ENCODE measurements at regions not wholly inside any gene's neighbourhood (a gene's known extent, or its start where the extent isn't known, plus 50 kb on each side); places are given as distances from the start of the nearest gene placed in this dataset.

DNA sequence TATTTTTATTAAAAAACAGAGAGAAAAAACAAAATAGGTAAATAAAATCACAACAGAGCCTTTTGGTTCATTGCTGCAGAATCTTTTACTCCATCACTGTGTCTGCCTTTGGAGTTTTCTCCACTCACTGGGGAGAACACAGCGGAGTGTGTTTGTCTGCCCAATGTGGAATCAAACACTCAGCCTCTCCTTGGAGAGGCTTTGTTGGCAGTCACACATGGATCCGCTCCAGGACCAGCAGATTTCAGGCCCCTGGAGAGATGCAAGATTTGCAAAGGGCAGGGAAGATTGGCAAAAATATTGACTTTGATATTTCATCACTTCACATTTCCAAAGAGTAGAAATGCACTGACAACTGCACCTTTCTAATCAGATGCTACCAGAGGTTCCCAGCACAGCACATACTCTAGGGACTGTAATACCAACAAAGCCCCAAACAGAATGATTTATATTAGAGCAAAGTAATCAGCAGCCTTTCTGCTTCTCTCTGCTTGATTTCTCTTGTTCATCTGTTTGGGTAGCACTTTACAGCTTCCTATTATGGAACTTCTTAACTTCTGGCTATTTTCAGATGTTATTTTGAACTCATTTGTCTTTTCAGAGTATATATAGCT lies 1898.8 kb upstream of the PIK3C3 start:
- in situ Hi-C loops (cut with MboI; ENCODE audit: low sequenced_read_pairs), result no loop called here

DNA sequence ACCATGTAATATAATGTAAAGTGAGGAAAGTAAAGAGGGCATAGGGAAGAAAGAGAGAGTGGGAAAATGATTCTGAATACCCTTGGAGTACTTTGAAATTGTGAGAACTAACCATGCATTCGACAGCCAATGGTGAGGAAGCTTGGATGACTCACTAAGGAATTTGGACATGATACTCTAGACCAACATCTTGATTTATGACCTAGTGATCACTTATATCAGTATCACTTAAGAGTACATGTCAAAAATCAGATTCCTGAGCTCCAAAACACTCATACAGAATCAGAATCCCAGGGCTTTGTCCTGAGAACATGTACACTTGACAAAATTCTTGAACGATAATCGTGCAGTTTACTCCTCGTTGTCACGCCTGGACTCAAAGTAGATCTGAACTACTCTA lies 1899.8 kb upstream of the PIK3C3 start:
- in situ Hi-C loops (cut with MboI; ENCODE audit: low sequenced_read_pairs), result no loop called here

DNA sequence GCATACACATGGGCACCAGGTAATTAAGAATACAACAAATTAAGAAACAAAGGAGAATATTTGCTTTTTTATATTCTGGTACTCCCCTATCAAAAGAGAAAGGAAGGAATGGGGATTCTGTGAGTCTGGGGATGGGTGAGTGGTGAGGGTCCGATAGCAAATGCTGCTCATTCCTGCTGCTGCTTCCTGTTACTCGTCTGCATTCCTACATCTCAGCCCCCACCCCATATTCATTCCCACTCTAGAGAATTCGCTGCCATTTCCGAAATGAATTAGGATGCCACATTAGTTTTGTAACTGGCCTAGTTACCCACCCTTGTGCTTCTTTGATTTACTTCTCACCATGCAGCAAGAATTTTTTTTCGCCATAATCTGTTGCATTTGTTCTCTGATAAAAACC lies 1905.3 kb upstream of the PIK3C3 start:
- in situ Hi-C loops (cut with MboI; ENCODE audit: low sequenced_read_pairs), result no loop called here

DNA sequence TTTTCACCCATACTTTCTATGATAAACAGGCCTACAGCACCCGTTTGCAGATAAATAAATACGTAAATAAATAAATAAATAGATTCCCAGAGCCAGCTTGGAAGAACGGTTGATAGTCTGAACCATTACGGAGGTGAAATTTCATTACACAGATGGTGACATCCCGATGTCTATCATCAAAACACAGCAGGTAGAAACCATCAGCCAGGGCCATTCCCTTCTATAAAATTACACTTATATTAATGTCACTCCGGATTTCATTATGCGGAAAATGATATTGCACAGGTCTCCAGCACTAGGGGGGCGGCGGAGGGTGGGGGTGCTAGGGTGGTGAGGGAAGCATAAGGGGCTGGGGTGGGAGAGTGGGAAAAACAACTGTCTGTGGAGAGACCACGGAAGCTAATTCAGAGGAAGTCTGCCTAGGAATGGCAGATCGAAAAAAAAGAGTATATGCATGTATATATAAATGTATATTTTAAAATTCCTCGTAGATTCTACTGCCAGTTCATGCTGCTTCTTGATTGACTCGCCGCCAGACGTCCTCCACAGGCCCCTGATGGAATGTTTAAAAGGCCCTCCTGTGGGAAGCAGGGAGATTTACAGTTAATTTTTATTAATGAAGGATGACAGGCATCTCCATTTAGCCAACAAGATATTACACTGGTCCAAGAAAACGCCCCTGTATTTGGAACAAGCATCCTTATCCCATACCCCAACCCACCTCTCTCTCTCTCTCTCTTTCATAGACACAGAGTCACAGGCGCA lies 1906.0 kb upstream of the PIK3C3 start:
- in situ Hi-C loops (cut with MboI; ENCODE audit: low sequenced_read_pairs), result no loop called here

DNA sequence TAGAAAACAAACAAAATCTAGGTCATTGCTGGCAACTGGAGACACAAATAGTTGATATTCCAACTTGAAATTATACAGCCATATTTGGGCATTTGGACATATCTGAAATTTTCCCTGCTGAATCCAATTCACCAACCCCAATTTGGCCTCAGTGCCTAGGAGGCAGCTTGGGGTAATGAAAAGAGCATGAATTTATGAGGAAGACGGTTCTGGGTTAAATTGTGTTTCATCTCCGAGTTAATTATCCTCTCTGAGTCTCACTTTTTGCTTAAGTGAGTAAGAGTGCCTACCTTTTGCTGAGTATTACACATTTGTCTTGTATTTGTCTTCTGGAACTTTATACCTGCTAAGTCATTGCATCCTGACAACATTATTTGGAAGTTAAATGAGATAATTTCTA lies 1906.8 kb upstream of the PIK3C3 start:
- in situ Hi-C loops (cut with MboI; ENCODE audit: low sequenced_read_pairs), result no loop called here

- in situ Hi-C loops (cut with MboI; ENCODE audit: low sequenced_read_pairs), result no loop called here
Observed at GRCh38 chr18:40046596-40046995, 1908.4 kb upstream of the PIK3C3 start.

DNA sequence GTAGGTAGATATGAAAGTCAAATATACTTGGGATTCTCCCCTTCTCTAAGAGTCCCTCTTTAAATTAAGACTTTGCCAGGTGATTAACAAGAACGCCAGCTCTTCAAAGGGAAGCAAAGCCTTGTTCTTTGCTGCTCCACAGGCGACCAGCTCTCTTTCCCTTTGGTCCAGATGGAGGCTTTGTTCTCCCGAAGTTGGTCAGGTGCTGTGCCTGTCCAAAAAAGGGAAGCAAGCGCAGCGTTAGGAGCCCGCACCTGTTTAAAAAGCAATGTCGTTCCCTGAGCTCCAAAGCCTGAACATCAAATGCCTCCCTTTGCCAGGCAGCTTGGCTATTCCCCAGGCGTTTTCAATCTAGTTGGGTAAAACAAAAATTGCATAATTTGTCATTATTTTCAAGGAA lies 1913.1 kb upstream of the PIK3C3 start:
- in situ Hi-C loops (cut with MboI; ENCODE audit: low sequenced_read_pairs), result no loop called here

DNA sequence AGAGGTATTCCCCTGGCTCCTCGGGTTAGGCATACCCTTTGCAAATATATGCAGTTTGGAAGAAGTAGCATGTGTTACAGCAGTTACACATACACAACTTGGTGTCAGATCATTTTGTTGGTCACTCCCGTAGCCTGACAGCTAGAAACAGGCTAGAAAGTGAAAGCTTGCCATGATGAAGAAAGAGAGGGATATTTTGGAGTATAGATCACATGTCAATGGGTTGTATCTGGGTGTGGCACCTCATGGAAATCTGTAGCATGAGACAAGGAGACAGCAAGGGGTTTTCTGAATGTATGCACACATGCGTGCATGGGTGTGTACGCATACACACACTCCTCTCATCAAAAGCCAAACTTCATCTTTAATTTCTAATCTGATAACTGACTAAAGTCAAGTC lies 1914.5 kb upstream of the PIK3C3 start:
- in situ Hi-C loops (cut with MboI; ENCODE audit: low sequenced_read_pairs), result no loop called here

- in situ Hi-C loops (cut with MboI; ENCODE audit: low sequenced_read_pairs), result no loop called here
Observed at GRCh38 chr18:40037356-40037755, 1917.7 kb upstream of the PIK3C3 start.

- in situ Hi-C loops (cut with MboI; ENCODE audit: low sequenced_read_pairs), result no loop called here
Observed at GRCh38 chr18:40036861-40037260, 1918.2 kb upstream of the PIK3C3 start.

DNA sequence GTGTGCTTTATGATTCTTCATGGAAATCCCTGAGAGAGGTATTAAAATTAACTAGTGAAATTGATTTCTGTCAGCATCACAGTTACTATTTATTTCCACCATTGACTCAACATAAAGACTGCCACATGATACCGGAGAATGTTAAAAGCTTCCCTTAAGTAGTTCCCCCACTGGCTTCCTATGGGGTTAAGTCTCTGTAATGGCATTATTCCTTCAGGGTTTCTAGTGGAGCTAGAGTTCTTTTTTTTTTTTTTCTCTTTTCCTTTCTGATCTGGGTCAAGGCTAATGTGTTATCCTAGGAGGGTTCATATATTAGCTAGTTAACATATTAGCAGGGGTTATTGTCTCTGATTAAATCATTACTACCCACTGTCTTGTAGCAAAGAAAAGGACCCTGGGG lies 1919.1 kb upstream of the PIK3C3 start:
- in situ Hi-C loops (cut with MboI; ENCODE audit: low sequenced_read_pairs), result no loop called here

- in situ Hi-C loops (cut with MboI; ENCODE audit: low sequenced_read_pairs), result no loop called here
Observed at GRCh38 chr18:40032076-40032475, 1923.0 kb upstream of the PIK3C3 start.

GRCh38 chr18:40031435-40031834 lies 1923.6 kb upstream of the PIK3C3 start:
- in situ Hi-C loops (cut with MboI; ENCODE audit: low sequenced_read_pairs), result no loop called here

DNA sequence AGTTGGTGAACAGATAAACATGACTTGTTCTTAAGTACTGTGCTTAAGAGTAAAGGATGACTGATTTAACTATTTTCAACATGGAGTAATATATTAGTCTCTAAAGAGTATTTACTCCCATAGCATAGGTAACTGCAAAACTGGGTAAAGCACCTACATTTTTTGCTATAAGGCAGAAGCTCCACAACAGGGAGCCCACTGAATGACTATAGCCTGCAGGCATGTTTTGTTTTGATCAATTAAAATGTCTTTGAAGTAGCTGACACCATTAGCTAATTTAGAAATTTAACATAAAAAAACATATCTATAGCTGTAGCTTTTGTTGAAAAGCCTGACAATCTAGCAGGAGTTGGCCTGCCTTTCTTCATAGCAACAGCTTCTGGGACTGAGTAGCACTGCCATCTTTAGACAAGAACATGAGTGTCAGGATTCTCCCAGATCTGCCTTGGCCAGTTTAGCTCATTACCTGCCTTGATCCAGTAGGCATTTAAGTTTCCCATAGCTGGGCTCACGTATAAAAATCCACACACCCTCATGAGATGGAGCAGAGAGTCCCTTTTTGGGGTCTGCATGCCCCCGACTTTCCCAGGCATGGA lies 1935.1 kb upstream of the PIK3C3 start:
- in situ Hi-C loops (cut with MboI; ENCODE audit: low sequenced_read_pairs), result no loop called here

- in situ Hi-C loops (cut with MboI; ENCODE audit: low sequenced_read_pairs), result no loop called here
Observed at GRCh38 chr18:40018266-40018665, 1936.8 kb upstream of the PIK3C3 start.

DNA sequence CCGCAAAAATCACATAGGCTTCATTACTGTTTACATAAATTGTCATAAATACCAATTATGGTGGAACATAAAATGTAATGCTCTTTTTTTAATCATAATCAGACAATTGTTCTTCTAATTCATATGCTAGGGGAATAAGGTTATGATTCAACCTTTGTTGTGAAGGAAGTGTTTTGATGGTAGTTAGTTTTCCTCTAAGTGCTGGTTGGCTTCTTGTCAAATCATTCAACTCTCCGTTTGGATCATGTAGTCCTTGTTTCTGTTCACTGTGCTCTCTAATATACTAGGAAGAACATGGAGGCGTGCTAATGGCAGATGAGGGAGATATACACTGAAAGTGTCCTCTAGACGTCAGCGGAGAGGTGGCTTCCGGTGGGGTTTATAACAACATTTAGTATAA lies 1938.0 kb upstream of the PIK3C3 start:
- in situ Hi-C loops (cut with MboI; ENCODE audit: low sequenced_read_pairs), result no loop called here

GRCh38 chr18:40016405-40016804 lies 1938.6 kb upstream of the PIK3C3 start:
- in situ Hi-C loops (cut with MboI; ENCODE audit: low sequenced_read_pairs), result no loop called here

DNA sequence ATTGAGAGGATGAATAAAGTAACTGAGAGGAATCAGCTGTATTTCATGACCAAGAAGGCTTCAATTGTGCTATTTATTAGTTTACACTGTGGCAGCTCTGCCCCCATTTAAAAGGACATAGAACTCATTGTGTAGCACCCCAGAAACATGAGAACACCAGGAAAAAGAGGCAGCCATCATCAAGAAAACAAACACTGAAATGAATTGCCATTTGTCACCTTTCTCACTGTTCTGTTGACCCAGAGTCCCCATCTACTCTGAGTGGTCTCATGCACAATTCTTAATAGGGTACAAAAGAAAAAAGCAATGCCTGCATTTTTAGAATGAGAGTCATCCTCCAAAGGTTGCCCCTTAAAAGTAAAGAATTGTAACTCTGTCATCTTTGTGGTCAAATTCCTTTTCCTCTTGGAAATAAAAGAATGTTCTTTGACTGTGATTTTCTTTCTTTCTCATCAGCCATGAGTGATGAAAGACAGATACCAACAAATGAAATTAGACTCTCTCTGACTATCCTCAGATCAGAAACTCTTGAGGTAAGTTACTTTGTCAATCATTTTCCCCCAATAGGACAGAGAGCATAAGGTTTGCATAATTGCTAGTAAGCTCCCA lies 1941.9 kb upstream of the PIK3C3 start:
- in situ Hi-C loops (cut with MboI; ENCODE audit: low sequenced_read_pairs), result no loop called here

DNA sequence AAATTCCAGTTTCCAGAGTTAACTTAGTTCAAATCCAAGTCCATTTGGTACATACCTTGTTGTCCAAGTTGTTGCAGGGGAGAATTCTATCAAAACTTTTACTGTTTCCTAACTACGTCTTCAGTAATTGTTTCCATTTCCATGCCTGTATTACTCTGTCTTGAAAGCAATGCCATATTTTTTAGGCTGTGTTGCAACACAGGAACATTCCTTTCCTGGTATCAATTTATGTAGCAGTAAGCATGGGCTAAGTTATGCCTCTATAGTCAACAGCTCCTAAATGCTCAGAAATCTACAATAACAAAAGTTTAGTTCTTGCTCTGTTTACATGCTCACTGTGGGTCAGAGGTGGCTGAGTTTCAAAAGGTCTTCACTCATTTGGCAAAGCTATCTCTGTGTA lies 1943.8 kb upstream of the PIK3C3 start:
- in situ Hi-C loops (cut with MboI; ENCODE audit: low sequenced_read_pairs), result no loop called here

DNA sequence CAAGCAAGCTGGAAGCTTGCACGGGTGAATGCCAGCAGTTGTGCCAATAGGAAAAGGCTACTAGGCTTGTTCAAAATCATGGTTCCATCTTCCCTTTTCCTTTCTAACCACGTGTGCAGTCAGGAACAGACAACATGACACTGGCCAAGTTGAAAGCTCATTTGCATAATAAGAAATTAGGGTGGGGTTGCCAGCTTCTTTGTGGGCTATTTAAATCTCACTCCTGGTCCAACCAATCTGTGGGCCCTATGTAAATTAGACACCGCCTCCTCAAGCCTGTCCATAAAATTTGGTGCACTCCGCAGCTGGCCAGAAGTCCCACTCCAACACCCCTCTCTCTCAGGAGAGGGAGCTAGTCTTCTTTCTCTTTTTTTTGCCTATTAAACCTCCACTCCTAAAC lies 1948.4 kb upstream of the PIK3C3 start:
- in situ Hi-C loops (cut with MboI; ENCODE audit: low sequenced_read_pairs), result no loop called here

DNA sequence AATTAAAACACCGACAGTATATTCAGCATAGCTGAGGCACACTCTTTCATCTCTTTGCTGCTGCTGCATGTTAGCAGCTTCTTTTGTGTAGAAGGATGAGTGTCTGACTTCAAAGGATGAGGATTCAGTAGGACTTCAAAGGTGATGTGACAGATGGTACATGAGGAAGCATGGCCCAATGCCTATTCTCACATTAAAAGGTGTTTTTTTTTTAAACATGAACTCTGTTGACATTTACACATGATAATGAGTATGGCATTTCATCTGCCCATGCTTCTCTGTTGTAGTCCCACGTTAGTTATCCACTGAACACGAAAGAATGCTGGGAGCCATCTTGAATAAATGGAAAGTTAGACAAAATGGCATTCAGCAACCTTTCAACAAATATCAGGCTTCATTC lies 1950.8 kb upstream of the PIK3C3 start:
- in situ Hi-C loops (cut with MboI; ENCODE audit: low sequenced_read_pairs), result no loop called here

GRCh38 chr18:39998317-39998716 lies 1956.7 kb upstream of the PIK3C3 start:
- in situ Hi-C loops (cut with MboI; ENCODE audit: low sequenced_read_pairs), result no loop called here

Measured in HL-60/S4 treated with retinoic acid at 250 ng/mL for 4 days and 3 days (cell line).